Mesenchymal stem cell (in vitro differentiated cells and primary cell): ENCODE measurements at regions not wholly inside any gene's neighbourhood (a gene's known extent, or its start where the extent isn't known, plus 50 kb on each side); places are given as distances from the start of the nearest gene placed in this dataset.

Experiments used
- DNase-seq: peaks from one replicate; pipeline ENCODE4 v3.0.0-alpha.2; 2013
- H2AFZ ChIP-seq: one replicate; pipeline ENCODE4 v1.6.1; 2013; ENCODE audit warnings: low read depth, mild to moderate bottlenecking, control low read depth, inconsistent platforms, low read length, moderate library complexity
- H2AK5ac ChIP-seq: 2 replicates; pipeline ENCODE4 v1.6.1; 2013; ENCODE audit warnings: low read length, moderate library complexity, mild to moderate bottlenecking, inconsistent platforms; ENCODE audit not compliant: severe bottlenecking
- H2BK120ac ChIP-seq: one replicate; pipeline ENCODE4 v1.6.1; 2013; ENCODE audit warnings: low read depth, mild to moderate bottlenecking, inconsistent platforms, low read length, moderate library complexity
- H2BK12ac ChIP-seq, 2 experiments: one replicate each; pipeline ENCODE4 v1.6.1; 2013; ENCODE audit warnings: inconsistent platforms in 2 of 2, low read length in 2 of 2, mild to moderate bottlenecking in 2 of 2, moderate library complexity in 2 of 2, control low read depth in 1 of 2
- H2BK15ac ChIP-seq: one replicate; pipeline ENCODE4 v1.6.1; 2013; ENCODE audit warnings: mild to moderate bottlenecking, low read depth, inconsistent platforms; ENCODE audit not compliant: poor library complexity, severe bottlenecking
- H2BK5ac ChIP-seq: 2 replicates; pipeline ENCODE4 v1.6.1; 2013; ENCODE audit warnings: low read depth, mild to moderate bottlenecking, low read length, control low read depth, inconsistent platforms; ENCODE audit not compliant: poor library complexity, severe bottlenecking
- H3K14ac ChIP-seq, 2 experiments: one replicate each; pipeline ENCODE4 v1.6.1; 2013; ENCODE audit warnings: inconsistent platforms in 2 of 2, low read length in 2 of 2, control low read depth in 1 of 2, mild to moderate bottlenecking in 1 of 2, moderate library complexity in 1 of 2
- H3K18ac ChIP-seq, 2 experiments: one replicate each; pipeline ENCODE4 v1.6.1; 2013; ENCODE audit warnings: inconsistent platforms in 2 of 2, low read length in 2 of 2, control low read depth in 1 of 2, low read depth in 1 of 2, mild to moderate bottlenecking in 1 of 2
- H3K23ac ChIP-seq, 2 experiments: one replicate each; pipeline ENCODE4 v1.6.1; 2013; ENCODE audit warnings: inconsistent platforms in 2 of 2, low read length in 2 of 2, mild to moderate bottlenecking in 2 of 2, moderate library complexity in 2 of 2, control low read depth in 1 of 2
- H3K27ac ChIP-seq: 2 replicates; pipeline ENCODE4 v1.5.1; 2013; ENCODE audit warnings: mild to moderate bottlenecking, moderate library complexity, low read length, control low read depth, inconsistent platforms; ENCODE audit not compliant: poor library complexity, severe bottlenecking
- H3K27me3 ChIP-seq, 2 experiments: 2 replicates each; pipeline versions ENCODE4 v1.6.1 to v1.7.0; 2013; ENCODE audit warnings: low read length in 2 of 2, mild to moderate bottlenecking in 2 of 2, moderate library complexity in 2 of 2, control low read depth in 1 of 2, inconsistent platforms in 1 of 2; ENCODE audit not compliant: control insufficient read depth in 1 of 2, insufficient read depth in 1 of 2
- H3K36me3 ChIP-seq, 2 experiments: 2 replicates each; pipeline versions ENCODE4 v1.6.1 to v1.7.0; 2013; ENCODE audit warnings: low read length in 2 of 2, control low read depth in 1 of 2, inconsistent platforms in 1 of 2, low read depth in 1 of 2, mild to moderate bottlenecking in 1 of 2; ENCODE audit not compliant: insufficient read depth in 2 of 2, control insufficient read depth in 1 of 2
- H3K4ac ChIP-seq, 2 experiments: one replicate each; pipeline ENCODE4 v1.6.1; 2013; ENCODE audit warnings: inconsistent platforms in 2 of 2, low read length in 2 of 2, mild to moderate bottlenecking in 2 of 2, moderate library complexity in 2 of 2, control low read depth in 1 of 2, low read depth in 1 of 2
- H3K4me1 ChIP-seq: 2 replicates; pipeline ENCODE4 v1.6.1; 2013; ENCODE audit warnings: low read depth, low read length, control low read depth; ENCODE audit not compliant: control insufficient read depth, insufficient read depth
- H3K4me2 ChIP-seq: 2 replicates; pipeline ENCODE4 v1.6.1; 2013; ENCODE audit warnings: low read length, mild to moderate bottlenecking, inconsistent platforms; ENCODE audit not compliant: poor library complexity, severe bottlenecking
- H3K4me3 ChIP-seq, 2 experiments: 2 replicates each; pipeline versions ENCODE4 v1.5.1 to v1.7.0; 2013; ENCODE audit warnings: low read length in 2 of 2, mild to moderate bottlenecking in 2 of 2, control low read depth in 1 of 2, low read depth in 1 of 2; ENCODE audit not compliant: insufficient read depth in 1 of 2
- H3K79me1 ChIP-seq: replicated peaks from 2 replicates; pipeline ENCODE4 v1.6.1; 2013; ENCODE audit warnings: mild to moderate bottlenecking, control low read depth, low read length, inconsistent platforms; ENCODE audit not compliant: poor library complexity, severe bottlenecking
- H3K9ac ChIP-seq: 2 replicates; pipeline ENCODE4 v1.7.0; 2013; ENCODE audit warnings: mild to moderate bottlenecking, low read length, moderate library complexity
- H3K9me3 ChIP-seq: 2 replicates; pipeline ENCODE4 v1.7.0; 2013; ENCODE audit warnings: mild to moderate bottlenecking, low read length; ENCODE audit not compliant: control insufficient read depth
- H4K8ac ChIP-seq: one replicate; pipeline ENCODE4 v1.6.1; 2013; ENCODE audit warnings: inconsistent platforms, mild to moderate bottlenecking, low read length, moderate library complexity
- H4K91ac ChIP-seq: one replicate; pipeline ENCODE4 v1.6.1; 2013; ENCODE audit warnings: mild to moderate bottlenecking, low read length, inconsistent platforms
- WGBS: methylation state at CpG from one replicate; pipeline ENCODE4 v1.1.7; 2013; ENCODE audit warnings: mixed read lengths; 5-methylcytosine and 5-hydroxymethylcytosine counted together

GRCh38 chr5:109928046-109928445 is 238.3 kb downstream of the MAN2A1 start:
- Histone ChIP-seq H2AK5ac (no peak overlapping the region), H3K18ac (no peak overlapping the region), H3K79me1 (no peaks in the 10 kb centered on the region), H4K8ac (no peak overlapping the region), H3K4me2 (no peak overlapping the region), H3K27me3 (peaks cover 0 to 15% of the 10 kb centered on the region in 2 experiments), H3K14ac (no peak overlapping the region), H2BK15ac (no peak overlapping the region), H3K9ac (no peak overlapping the region), H3K4ac (no peak overlapping the region), H4K91ac (no peak overlapping the region), H3K27ac (no peak overlapping the region), H2AFZ (no peak overlapping the region), H2BK12ac (no peak overlapping the region), H3K9me3 (no peaks in the 10 kb centered on the region), H3K4me1 (no peaks in the 10 kb centered on the region), H3K4me3 (no peak overlapping the region), H3K36me3 (no peaks in the 10 kb centered on the region), H2BK120ac (no peak overlapping the region), H2BK5ac (no peak overlapping the region), H3K23ac (no peak overlapping the region)
- 100% methylated on average over 1 of the region's 2 CpGs for WGBS
- DNase-seq = no peak

- H3K23ac ChIP-seq = no peak overlapping the region
- H3K4me3 ChIP-seq = no peak overlapping the region
- no peak overlapping the region for H2BK5ac ChIP-seq
- H2BK15ac ChIP-seq = no peak overlapping the region
- no peak overlapping the region for H2AK5ac ChIP-seq
- H3K4me1 ChIP-seq = no peaks in the 10 kb centered on the region
- peak overlapping the region in 1 of 2 experiments; percentile 63 for H3K18ac ChIP-seq
- 100% methylated on average over 1 of the region's 2 CpGs for WGBS
- H3K79me1 ChIP-seq = no peaks in the 10 kb centered on the region
- no peak overlapping the region for H4K91ac ChIP-seq
- H3K36me3 ChIP-seq = no peaks in the 10 kb centered on the region
- H2BK12ac ChIP-seq = peak overlapping the region in 1 of 2 experiments; percentile 80
- no peak overlapping the region for H2BK120ac ChIP-seq
- H3K9me3 ChIP-seq = no peaks in the 10 kb centered on the region
- peak overlapping the region in 1 of 2 experiments; percentile 76 for H3K4ac ChIP-seq
- H3K14ac ChIP-seq = no peak overlapping the region
- no peak overlapping the region for H3K4me2 ChIP-seq
- no peak overlapping the region for H4K8ac ChIP-seq
- no peak overlapping the region for H3K27ac ChIP-seq
- no peak for DNase-seq
- H2AFZ ChIP-seq = no peak overlapping the region
- H3K9ac ChIP-seq = no peak overlapping the region
- H3K27me3 ChIP-seq = peaks cover 0 to 11% of the 10 kb centered on the region in 2 experiments
Observed at GRCh38 chr5:109928811-109929210, 239.1 kb downstream of the MAN2A1 start.

- Histone ChIP-seq H3K18ac (no peak overlapping the region), H4K91ac (no peak overlapping the region), H3K79me1 (no peaks in the 10 kb centered on the region), H3K9ac (no peak overlapping the region), H3K4me3 (no peak overlapping the region), H3K9me3 (no peaks in the 10 kb centered on the region), H2BK120ac (no peak overlapping the region), H3K4ac (no peak overlapping the region), H2AFZ (no peak overlapping the region), H3K4me1 (no peaks in the 10 kb centered on the region), H3K4me2 (no peak overlapping the region), H3K27ac (no peak overlapping the region), H2BK15ac (no peak overlapping the region), H2BK12ac (no peak overlapping the region), H3K14ac (no peak overlapping the region), H3K36me3 (no peaks in the 10 kb centered on the region), H2BK5ac (no peak overlapping the region), H4K8ac (no peak overlapping the region), H3K23ac (no peak overlapping the region), H2AK5ac (no peak overlapping the region), H3K27me3 (peaks cover 0 to 8% of the 10 kb centered on the region in 2 experiments)
- WGBS = 68% methylated on average over 3 of the region's 4 CpGs
- peak; percentile 17 for DNase-seq
Observed at GRCh38 chr5:109929376-109929775, 239.6 kb downstream of the MAN2A1 start.

GRCh38 chr5:109929911-109930310 is 240.2 kb downstream of the MAN2A1 start:
- no peak overlapping the region for H2BK15ac ChIP-seq
- H3K23ac ChIP-seq = no peak overlapping the region
- no peaks in the 10 kb centered on the region for H3K79me1 ChIP-seq
- H3K4ac ChIP-seq = no peak overlapping the region
- H3K14ac ChIP-seq = no peak overlapping the region
- no peak overlapping the region for H2AK5ac ChIP-seq
- no peaks in the 10 kb centered on the region for H3K4me1 ChIP-seq
- H2AFZ ChIP-seq = no peak overlapping the region
- H3K4me3 ChIP-seq = no peak overlapping the region
- no peak overlapping the region for H4K8ac ChIP-seq
- no peaks in the 10 kb centered on the region for H3K36me3 ChIP-seq
- no peak overlapping the region for H2BK12ac ChIP-seq
- H3K27ac ChIP-seq = no peak overlapping the region
- H3K4me2 ChIP-seq = no peak overlapping the region
- H3K27me3 ChIP-seq = peaks cover 0 to 3% of the 10 kb centered on the region in 2 experiments
- no peaks in the 10 kb centered on the region for H3K9me3 ChIP-seq
- WGBS = no CpG with 5 or more reads among the region's 1 CpG
- H3K9ac ChIP-seq = no peak overlapping the region
- H4K91ac ChIP-seq = no peak overlapping the region
- DNase-seq = peak; percentile 51
- H3K18ac ChIP-seq = no peak overlapping the region
- H2BK5ac ChIP-seq = no peak overlapping the region
- no peak overlapping the region for H2BK120ac ChIP-seq
